GM20431 (cell line): ENCODE measurements at regions not wholly inside any gene's neighbourhood (a gene's known extent, or its start where the extent isn't known, plus 50 kb on each side); places are given as distances from the start of the nearest gene placed in this dataset.

Experiments used
- in situ Hi-C: fragments of 300-500 bp; cut with MseI, MboI; formaldehyde crosslinking; loops from one replicate; pipeline ENCODE4 v1.15.0; 2020; ENCODE audit warnings: low sequenced_read_pairs; ENCODE audit not compliant: unreplicated experiment

DNA sequence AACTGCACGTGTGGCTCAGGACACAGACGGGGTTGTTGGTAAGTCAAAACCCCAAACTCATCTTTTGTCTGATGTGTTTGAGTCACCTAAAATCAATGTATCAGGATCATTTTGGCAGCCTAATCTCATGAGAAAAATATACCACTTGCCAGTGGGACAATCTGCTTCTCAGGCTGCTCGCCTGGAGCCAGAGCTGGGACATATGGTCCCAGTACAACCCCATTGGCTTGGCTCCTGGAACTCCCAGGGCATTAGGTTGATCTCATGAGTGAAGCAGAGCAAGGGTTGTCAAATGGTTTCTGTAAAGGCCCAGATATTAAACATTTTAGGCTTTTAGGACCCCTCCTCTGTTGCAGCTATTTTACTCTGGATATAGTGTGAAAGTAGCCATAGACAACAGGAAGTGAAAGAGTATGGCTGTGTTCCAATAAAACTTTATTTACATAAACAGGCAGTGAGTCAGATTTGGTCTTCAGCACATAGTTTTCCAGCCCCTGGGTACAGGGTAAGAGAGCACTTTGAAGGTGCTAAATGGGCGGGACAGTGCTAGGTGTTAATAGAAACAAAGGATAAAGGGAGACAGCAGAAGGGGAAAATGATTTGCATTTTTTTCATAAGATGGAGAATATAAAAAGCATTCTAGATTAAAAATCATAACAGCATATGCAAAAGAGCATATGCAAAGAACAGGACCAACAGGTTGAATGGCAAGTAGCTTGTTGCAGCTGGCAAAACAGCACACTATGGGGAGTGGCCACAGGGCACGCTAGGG is 290.8 kb downstream of the KCNS3 start:
- in situ Hi-C loops = loop anchor here (25.0 kb wide), 2 partner anchors 307 to 457 kb away; no protein-coding TSS in a partner anchor

DNA sequence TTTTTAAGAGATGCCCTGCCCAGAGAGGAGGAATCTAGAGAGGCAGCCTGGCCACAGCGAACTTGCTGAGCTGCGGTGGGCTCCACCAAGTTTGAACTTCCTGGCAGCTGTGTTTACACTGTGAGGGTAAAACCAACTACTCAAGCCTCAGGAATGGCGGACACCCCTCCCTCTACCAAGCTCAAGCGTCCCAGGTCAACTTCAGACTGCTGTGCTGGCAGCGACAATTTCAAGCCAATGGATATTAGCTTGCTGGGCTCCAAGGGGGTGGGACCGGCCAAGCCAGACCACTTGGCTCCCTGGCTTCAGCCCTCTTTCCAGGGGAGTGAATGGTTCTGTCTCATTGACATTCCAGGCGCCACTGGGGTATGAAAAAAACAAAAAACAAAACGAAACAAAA is 289.4 kb downstream of the KCNS3 start:
- in situ Hi-C loops = loop anchor here (25.0 kb wide), 2 partner anchors 306 to 456 kb away; no protein-coding TSS in a partner anchor

GRCh38 chr2:18161681-18162080 is 283.2 kb downstream of the KCNS3 start:
- in situ Hi-C loops = loop anchor here (25.0 kb wide), 2 partner anchors 299 to 449 kb away; no protein-coding TSS in a partner anchor

DNA sequence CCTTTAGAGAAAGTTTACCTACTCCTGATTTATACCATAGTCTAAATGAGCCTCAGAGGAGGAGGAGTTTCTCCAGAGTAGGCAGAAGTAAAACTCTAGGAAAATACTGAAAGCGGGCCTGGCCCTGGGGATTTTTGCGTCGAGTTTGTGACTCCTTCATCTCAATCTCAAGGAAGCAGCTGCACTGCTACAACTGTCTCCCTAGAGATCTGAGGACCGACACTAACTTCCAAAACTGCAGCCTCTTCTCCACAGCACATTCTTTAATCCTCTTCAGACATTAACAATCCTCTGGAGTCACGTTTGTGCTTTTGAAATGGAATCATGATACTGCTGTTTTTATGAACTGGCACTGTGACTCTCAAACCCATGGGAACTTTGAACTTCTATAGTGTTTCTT is 281.4 kb downstream of the KCNS3 start:
- in situ Hi-C loops = loop anchor here (25.0 kb wide), 2 partner anchors 298 to 448 kb away; no protein-coding TSS in a partner anchor

GRCh38 chr2:18156421-18156820 is 278.0 kb downstream of the KCNS3 start:
- in situ Hi-C loops = loop anchor here (25.0 kb wide), 2 partner anchors 294 to 444 kb away; no protein-coding TSS in a partner anchor

DNA sequence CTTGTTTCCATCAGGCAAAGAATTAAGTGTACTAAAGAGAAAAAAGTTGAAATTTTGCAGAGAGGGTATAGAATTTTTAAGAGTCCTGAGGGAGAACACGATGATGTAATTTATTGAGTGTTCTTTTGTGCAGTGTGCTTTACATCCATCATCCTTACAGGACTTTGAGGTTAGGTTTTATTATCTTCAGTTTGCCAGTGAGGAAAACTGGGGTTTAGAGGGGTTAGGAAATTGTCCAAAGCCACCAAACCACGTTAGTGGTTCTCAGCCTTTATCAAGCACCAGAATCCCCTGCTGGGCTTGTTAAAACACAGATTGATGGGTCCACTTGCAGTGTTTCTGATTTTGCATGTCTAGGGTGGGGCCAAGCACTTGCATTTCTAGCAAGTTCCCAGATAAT is 277.5 kb downstream of the KCNS3 start:
- in situ Hi-C loops = loop anchor here (25.0 kb wide), 2 partner anchors 294 to 444 kb away; no protein-coding TSS in a partner anchor

- in situ Hi-C loops = loop anchor here (25.0 kb wide), 2 partner anchors 293 to 443 kb away; no protein-coding TSS in a partner anchor
These were observed 276.3 kb downstream of the KCNS3 start for GRCh38 chr2:18154812-18155211.

GRCh38 chr2:18154259-18154658 is 275.8 kb downstream of the KCNS3 start:
- in situ Hi-C loops = loop anchor here (25.0 kb wide), 2 partner anchors 292 to 442 kb away; no protein-coding TSS in a partner anchor

DNA sequence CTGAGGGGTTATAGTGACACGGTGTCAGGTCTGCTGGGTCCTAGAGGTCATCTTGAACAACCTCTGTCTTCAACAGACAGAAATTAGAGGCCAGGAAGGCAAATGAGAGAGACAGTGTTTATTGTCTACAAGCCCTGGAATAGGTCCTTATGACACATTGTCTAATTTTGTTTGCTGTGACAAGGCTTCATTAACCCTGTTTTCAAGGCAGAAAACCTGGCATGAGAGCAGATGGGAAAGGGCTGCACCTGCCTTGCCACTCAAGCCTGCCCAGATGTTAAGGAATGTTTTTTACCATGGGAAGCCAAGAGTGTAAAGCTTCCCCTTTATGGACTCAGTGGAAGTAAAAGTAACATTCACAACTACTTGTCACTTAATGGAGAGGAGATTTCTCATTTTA is 275.3 kb downstream of the KCNS3 start:
- in situ Hi-C loops = loop anchor here (25.0 kb wide), 2 partner anchors 291 to 441 kb away; no protein-coding TSS in a partner anchor

- in situ Hi-C loops = loop anchor here (25.0 kb wide), 2 partner anchors 289 to 439 kb away; no protein-coding TSS in a partner anchor
These were observed 272.8 kb downstream of the KCNS3 start for GRCh38 chr2:18151237-18151636.

DNA sequence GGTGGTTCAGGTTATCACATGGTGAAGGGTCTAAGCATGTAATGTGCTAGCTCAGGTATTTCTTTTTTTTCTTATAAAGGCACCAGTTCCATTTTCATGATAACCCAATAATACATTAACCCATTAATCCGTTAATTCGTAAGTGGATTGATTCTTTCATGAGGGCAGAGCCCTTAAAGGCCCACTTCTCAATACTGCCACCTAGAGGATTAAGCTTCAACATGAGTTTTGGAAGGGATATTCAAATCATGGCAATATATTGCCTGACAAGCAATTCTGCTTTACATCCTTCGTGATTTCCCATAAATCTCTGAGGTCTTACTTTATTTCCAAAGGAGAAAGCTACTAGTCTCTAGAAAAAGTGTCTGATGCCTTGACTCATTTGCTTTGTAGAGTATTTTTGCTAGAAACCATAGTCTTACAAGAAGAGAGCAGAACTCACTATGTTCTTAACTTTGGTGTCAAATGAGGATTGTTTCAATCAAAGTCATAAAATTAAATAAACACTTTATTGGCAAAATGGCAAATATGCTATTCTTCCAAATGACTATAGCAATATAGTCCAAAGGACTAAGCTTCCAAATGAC is 271.3 kb downstream of the KCNS3 start:
- in situ Hi-C loops = loop anchor here (25.0 kb wide), 2 partner anchors 287 to 437 kb away; no protein-coding TSS in a partner anchor

DNA sequence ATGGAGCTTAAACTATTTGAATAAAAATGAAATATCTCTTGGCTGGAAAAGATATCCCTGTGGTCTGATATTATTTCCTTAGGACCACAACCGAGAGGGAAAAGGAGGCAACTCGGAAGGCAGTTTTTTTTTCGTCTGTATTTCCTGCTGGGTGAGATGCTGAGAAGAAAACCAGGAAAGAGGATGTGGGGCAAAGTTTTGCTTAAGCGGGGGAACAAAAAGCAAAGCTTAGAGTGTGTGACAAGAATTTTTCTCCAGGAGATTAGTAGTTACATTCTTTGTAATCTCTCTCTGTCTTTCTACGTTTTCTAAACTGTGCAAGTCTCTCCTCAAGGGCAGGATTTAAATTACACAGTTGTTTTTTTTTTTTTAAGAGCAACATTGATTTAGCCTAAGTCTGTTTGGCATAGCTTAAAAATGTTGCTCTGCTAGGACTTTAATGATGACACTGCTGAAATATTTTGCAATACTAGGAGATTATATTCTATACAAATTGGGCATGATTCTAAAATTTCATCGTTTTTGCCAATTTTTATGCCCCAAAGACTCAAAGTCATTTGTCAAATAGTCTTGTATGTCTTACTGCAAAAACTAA is 258.5 kb downstream of the KCNS3 start:
- in situ Hi-C loops = no loop called here

- in situ Hi-C loops = no loop called here
These were observed 254.8 kb downstream of the KCNS3 start for GRCh38 chr2:18133310-18133709.

DNA sequence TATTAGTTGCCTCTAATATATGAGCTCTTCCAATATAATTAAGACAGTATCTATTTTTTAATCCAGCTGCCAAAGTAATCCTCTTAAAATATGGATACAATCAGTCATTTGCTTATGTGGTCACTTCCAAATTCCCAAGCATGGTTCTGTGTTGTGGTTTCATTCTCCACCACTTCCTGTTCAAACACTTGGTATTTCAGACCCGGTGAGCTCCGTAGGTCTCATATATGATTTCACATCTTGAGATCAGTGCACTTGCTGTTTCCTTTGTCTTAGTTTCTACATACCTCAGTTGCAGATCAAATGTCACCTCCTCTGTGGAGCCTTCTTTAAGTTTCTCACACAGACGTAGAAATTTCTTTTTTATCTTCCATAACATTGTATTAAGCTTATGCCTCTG is 254.2 kb downstream of the KCNS3 start:
- in situ Hi-C loops = no loop called here

DNA sequence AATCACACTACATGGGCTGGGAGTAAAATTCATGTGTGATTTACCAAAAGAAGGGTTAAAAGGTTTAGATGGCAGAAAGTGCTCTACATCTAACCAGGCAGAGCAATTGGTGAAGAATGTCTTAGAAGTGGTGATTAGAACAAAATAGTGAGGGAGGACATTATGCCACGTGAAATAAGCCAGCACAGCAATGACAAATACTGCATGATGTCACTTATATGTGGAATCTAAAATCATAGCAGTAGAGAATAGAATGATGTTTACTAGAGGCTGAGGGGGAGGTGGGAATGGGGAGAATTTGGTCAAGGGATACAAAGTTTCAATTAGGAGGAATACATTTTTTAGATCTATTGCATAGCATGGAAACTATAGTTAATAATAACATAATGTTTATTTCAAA is 253.3 kb downstream of the KCNS3 start:
- in situ Hi-C loops = no loop called here

DNA sequence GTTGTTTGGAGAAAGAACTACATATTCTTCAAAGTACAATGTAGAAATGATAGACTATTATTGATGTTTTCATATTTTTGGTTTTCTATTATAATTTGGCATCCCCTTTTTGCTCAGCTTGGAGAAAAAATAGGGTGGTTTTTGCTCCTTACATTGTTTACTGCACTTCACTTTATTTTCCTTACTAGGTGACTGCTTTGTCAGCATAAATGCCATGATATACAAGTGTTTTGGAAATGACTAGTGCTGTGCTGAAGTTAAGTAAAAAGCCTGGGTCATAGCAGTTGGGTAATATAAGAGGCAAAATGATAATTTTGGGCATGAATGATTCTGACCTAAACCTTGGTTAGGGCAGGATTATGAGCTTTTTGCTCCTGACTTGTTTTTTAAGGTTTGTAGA is 250.9 kb downstream of the KCNS3 start:
- in situ Hi-C loops = no loop called here

DNA sequence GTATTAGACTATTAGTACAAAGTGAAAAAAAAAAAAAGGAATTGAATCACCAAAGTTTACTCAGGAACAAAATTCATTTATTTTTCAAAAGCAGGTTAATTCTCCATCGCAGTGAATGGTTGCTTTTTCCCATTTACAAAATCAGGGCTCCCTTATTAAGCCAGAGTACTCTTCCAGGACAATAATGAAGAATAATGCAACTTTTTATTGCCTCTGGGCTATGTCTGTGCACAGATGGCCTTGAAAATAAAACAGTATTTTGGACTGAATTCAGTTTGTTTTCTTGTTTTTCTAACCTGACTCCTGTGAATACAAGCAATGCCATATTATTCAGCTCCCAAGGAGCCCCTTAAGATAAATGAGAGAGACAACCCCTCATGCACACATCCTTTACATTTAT is 246.8 kb downstream of the KCNS3 start:
- in situ Hi-C loops = no loop called here

- in situ Hi-C loops = no loop called here
These were observed 245.8 kb downstream of the KCNS3 start for GRCh38 chr2:18124116-18124835.

- in situ Hi-C loops = no loop called here
These were observed 245.1 kb downstream of the KCNS3 start for GRCh38 chr2:18123577-18123976.

DNA sequence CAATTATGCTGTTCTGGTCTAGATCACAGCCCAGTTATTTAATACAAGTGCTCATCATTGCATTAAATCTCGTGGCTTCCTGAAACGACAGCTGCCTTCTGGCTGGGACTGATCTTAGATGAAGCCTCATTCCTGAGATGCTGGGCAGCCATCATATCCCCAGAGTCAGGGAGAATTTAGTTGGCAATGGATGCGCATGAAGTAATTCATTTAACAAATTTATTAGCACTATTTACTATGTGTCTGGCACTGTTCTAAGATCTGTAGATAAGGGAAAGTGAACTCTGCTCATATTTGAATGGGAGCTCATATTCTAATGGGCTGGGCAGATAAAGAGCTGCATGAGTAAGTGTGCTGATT is 244.7 kb downstream of the KCNS3 start:
- in situ Hi-C loops = no loop called here
